Activated T-cell treated with anti-CD3 and anti-CD28 coated beads for 24 hours (primary cell): ENCODE measurements at regions not wholly inside any gene's neighbourhood (a gene's known extent, or its start where the extent isn't known, plus 50 kb on each side); places are given as distances from the start of the nearest gene placed in this dataset.

ENCODE experiments used
- DNase-seq: peaks from one replicate; pipeline ENCODE4 v3.0.0-alpha.2; 2020; ENCODE audit warnings: low read depth

GRCh38 chr15:97026781-97027180 lies 696.3 kb downstream of the NR2F2 start:
- DNase-seq: no peak

- no peak for DNase-seq
These were observed 697.3 kb downstream of the NR2F2 start for GRCh38 chr15:97027772-97028171.

GRCh38 chr15:97030251-97030650 lies 699.8 kb downstream of the NR2F2 start:
- no peak for DNase-seq

GRCh38 chr15:97036301-97036700 lies 705.8 kb downstream of the NR2F2 start:
- DNase-seq: no peak

- no peak for DNase-seq
These were observed 706.6 kb downstream of the NR2F2 start for GRCh38 chr15:97037080-97037479.

- no peak for DNase-seq
These were observed 715.3 kb downstream of the NR2F2 start for GRCh38 chr15:97045666-97046421.

GRCh38 chr15:97052513-97052912 lies 722.0 kb downstream of the NR2F2 start:
- no peak for DNase-seq

GRCh38 chr15:97053635-97054034 lies 723.1 kb downstream of the NR2F2 start:
- DNase-seq: no peak

- DNase-seq: no peak
These were observed 727.0 kb downstream of the NR2F2 start for GRCh38 chr15:97057503-97057902.

- DNase-seq: no peak
These were observed 728.8 kb downstream of the NR2F2 start for GRCh38 chr15:97059281-97059680.

GRCh38 chr15:97061392-97061791 lies 730.9 kb downstream of the NR2F2 start:
- no peak for DNase-seq

- no peak for DNase-seq
These were observed 741.2 kb downstream of the NR2F2 start for GRCh38 chr15:97071668-97072067.

GRCh38 chr15:97072545-97072944 lies 742.0 kb downstream of the NR2F2 start:
- no peak for DNase-seq

GRCh38 chr15:97076011-97076410 lies 745.5 kb downstream of the NR2F2 start:
- DNase-seq: no peak

- DNase-seq: no peak
These were observed 747.5 kb downstream of the NR2F2 start for GRCh38 chr15:97077975-97078374.

- no peak for DNase-seq
These were observed 748.1 kb downstream of the NR2F2 start for GRCh38 chr15:97078591-97078990.

GRCh38 chr15:97081666-97082226 lies 751.2 kb downstream of the NR2F2 start:
- no peak for DNase-seq

GRCh38 chr15:97082830-97083229 lies 752.3 kb downstream of the NR2F2 start:
- no peak for DNase-seq

GRCh38 chr15:97084650-97085049 lies 754.1 kb downstream of the NR2F2 start:
- DNase-seq: no peak

GRCh38 chr15:97085731-97086130 lies 755.2 kb downstream of the NR2F2 start:
- no peak for DNase-seq

- DNase-seq: no peak
These were observed 756.7 kb downstream of the NR2F2 start for GRCh38 chr15:97087006-97087741.

- DNase-seq: no peak
These were observed 760.6 kb downstream of the NR2F2 start for GRCh38 chr15:97091093-97091492.

GRCh38 chr15:97092656-97093055 lies 762.2 kb downstream of the NR2F2 start:
- no peak for DNase-seq
